ENCODE measurements at regions not wholly inside any gene's neighbourhood (a gene's known extent, or its start where the extent isn't known, plus 50 kb on each side); places are given as distances from the start of the nearest gene placed in this dataset.
"Not testable (repeated sequence)": the region's sequence is repeated elsewhere in the genome, so short reads cannot be mapped to it uniquely, and the experiment has no call there.

- Histone ChIP-seq H3K4me3 (ENCODE audit: low read length) (no peak overlapping the region), H3K4me2 (ENCODE audit: low read length) (no peak overlapping the region), H3K9me3 (replicated peaks; ENCODE audit: low read length) (no peaks in the 10 kb centered on the region), H3K4me1 (ENCODE audit: control insufficient read depth, insufficient read depth, low read length) (no peaks in the 10 kb centered on the region), H3K27me3 (ENCODE audit: control insufficient read depth, insufficient read depth, low read length) (no peaks in the 10 kb centered on the region), H3K36me3 (ENCODE audit: insufficient read depth, low read length) (no peaks in the 10 kb centered on the region), H3K9ac (ENCODE audit: low read depth, low read length) (no peak overlapping the region)
Observed at GRCh38 chr11:97516688-97517087, 1126.9 kb downstream of the JRKL start.

GRCh38 chr11:97525273-97525672, 1135.5 kb downstream of the JRKL start:
- no peaks in the 10 kb centered on the region for H3K27me3 ChIP-seq (ENCODE audit: control insufficient read depth, insufficient read depth, low read length)
- H3K9me3 ChIP-seq (replicated peaks; ENCODE audit: low read length): peaks cover 4% of the 10 kb centered on the region
- H3K9ac ChIP-seq (ENCODE audit: low read depth, low read length): no peak overlapping the region
- no peak overlapping the region for H3K4me2 ChIP-seq (ENCODE audit: low read length)
- no peaks in the 10 kb centered on the region for H3K36me3 ChIP-seq (ENCODE audit: insufficient read depth, low read length)
- H3K4me1 ChIP-seq (ENCODE audit: control insufficient read depth, insufficient read depth, low read length): no peaks in the 10 kb centered on the region
- H3K4me3 ChIP-seq (ENCODE audit: low read length): no peak overlapping the region

- no peaks in the 10 kb centered on the region for H3K27me3 ChIP-seq (ENCODE audit: control insufficient read depth, insufficient read depth, low read length)
- H3K36me3 ChIP-seq (ENCODE audit: insufficient read depth, low read length): no peaks in the 10 kb centered on the region
- no peak overlapping the region for H3K4me2 ChIP-seq (ENCODE audit: low read length)
- H3K9ac ChIP-seq (ENCODE audit: low read depth, low read length): no peak overlapping the region
- no peaks in the 10 kb centered on the region for H3K9me3 ChIP-seq (replicated peaks; ENCODE audit: low read length)
- H3K4me3 ChIP-seq (ENCODE audit: low read length): no peak overlapping the region
- no peaks in the 10 kb centered on the region for H3K4me1 ChIP-seq (ENCODE audit: control insufficient read depth, insufficient read depth, low read length)
Observed at GRCh38 chr11:97537407-97538150, 1147.8 kb downstream of the JRKL start.

- Histone ChIP-seq H3K4me1 (ENCODE audit: control insufficient read depth, insufficient read depth, low read length) (no peaks in the 10 kb centered on the region), H3K27me3 (ENCODE audit: control insufficient read depth, insufficient read depth, low read length) (no peaks in the 10 kb centered on the region), H3K36me3 (ENCODE audit: insufficient read depth, low read length) (no peaks in the 10 kb centered on the region), H3K9me3 (replicated peaks; ENCODE audit: low read length) (no peaks in the 10 kb centered on the region), H3K4me2 (ENCODE audit: low read length) (no peak overlapping the region), H3K9ac (ENCODE audit: low read depth, low read length) (no peak overlapping the region), H3K4me3 (ENCODE audit: low read length) (no peak overlapping the region)
Observed at GRCh38 chr11:97544431-97544830, 1154.6 kb downstream of the JRKL start.

GRCh38 chr11:97548280-97548679, 1158.5 kb downstream of the JRKL start:
- Histone ChIP-seq H3K9ac (ENCODE audit: low read depth, low read length) (no peak overlapping the region), H3K4me3 (ENCODE audit: low read length) (no peak overlapping the region), H3K9me3 (replicated peaks; ENCODE audit: low read length) (no peaks in the 10 kb centered on the region), H3K4me2 (ENCODE audit: low read length) (no peak overlapping the region), H3K4me1 (ENCODE audit: control insufficient read depth, insufficient read depth, low read length) (no peaks in the 10 kb centered on the region), H3K36me3 (ENCODE audit: insufficient read depth, low read length) (no peaks in the 10 kb centered on the region), H3K27me3 (ENCODE audit: control insufficient read depth, insufficient read depth, low read length) (no peaks in the 10 kb centered on the region)

- Histone ChIP-seq H3K27me3 (ENCODE audit: control insufficient read depth, insufficient read depth, low read length) (no peaks in the 10 kb centered on the region), H3K4me2 (ENCODE audit: low read length) (no peak overlapping the region), H3K4me3 (ENCODE audit: low read length) (no peak overlapping the region), H3K36me3 (ENCODE audit: insufficient read depth, low read length) (no peaks in the 10 kb centered on the region), H3K9ac (ENCODE audit: low read depth, low read length) (no peak overlapping the region), H3K9me3 (replicated peaks; ENCODE audit: low read length) (no peaks in the 10 kb centered on the region), H3K4me1 (ENCODE audit: control insufficient read depth, insufficient read depth, low read length) (no peaks in the 10 kb centered on the region)
Observed at GRCh38 chr11:97557399-97557798, 1167.6 kb downstream of the JRKL start.

GRCh38 chr11:97567801-97568200, 1178.0 kb downstream of the JRKL start:
- Histone ChIP-seq H3K4me2 (ENCODE audit: low read length) (no peak overlapping the region), H3K9ac (ENCODE audit: low read depth, low read length) (no peak overlapping the region), H3K4me1 (ENCODE audit: control insufficient read depth, insufficient read depth, low read length) (no peaks in the 10 kb centered on the region), H3K27me3 (ENCODE audit: control insufficient read depth, insufficient read depth, low read length) (no peaks in the 10 kb centered on the region), H3K4me3 (ENCODE audit: low read length) (no peak overlapping the region), H3K9me3 (replicated peaks; ENCODE audit: low read length) (no peaks in the 10 kb centered on the region), H3K36me3 (ENCODE audit: insufficient read depth, low read length) (no peaks in the 10 kb centered on the region)

- H3K9ac ChIP-seq (ENCODE audit: low read depth, low read length): no peak overlapping the region
- no peaks in the 10 kb centered on the region for H3K9me3 ChIP-seq (replicated peaks; ENCODE audit: low read length)
- no peak overlapping the region for H3K4me2 ChIP-seq (ENCODE audit: low read length)
- no peak overlapping the region for H3K4me3 ChIP-seq (ENCODE audit: low read length)
- no peaks in the 10 kb centered on the region for H3K27me3 ChIP-seq (ENCODE audit: control insufficient read depth, insufficient read depth, low read length)
- no peaks in the 10 kb centered on the region for H3K36me3 ChIP-seq (ENCODE audit: insufficient read depth, low read length)
- H3K4me1 ChIP-seq (ENCODE audit: control insufficient read depth, insufficient read depth, low read length): no peaks in the 10 kb centered on the region
Observed at GRCh38 chr11:97570636-97571035, 1180.8 kb downstream of the JRKL start.

GRCh38 chr11:97573771-97574170, 1184.0 kb downstream of the JRKL start:
- H3K36me3 ChIP-seq (ENCODE audit: insufficient read depth, low read length); H3K9me3 ChIP-seq (replicated peaks; ENCODE audit: low read length); H3K4me2 ChIP-seq (ENCODE audit: low read length): not testable (repeated sequence)

GRCh38 chr11:97574976-97575665, 1185.3 kb downstream of the JRKL start:
- H3K4me3 ChIP-seq (ENCODE audit: low read length): no peak overlapping the region
- no peaks in the 10 kb centered on the region for H3K36me3 ChIP-seq (ENCODE audit: insufficient read depth, low read length)
- H3K9ac ChIP-seq (ENCODE audit: low read depth, low read length): no peak overlapping the region
- no peaks in the 10 kb centered on the region for H3K27me3 ChIP-seq (ENCODE audit: control insufficient read depth, insufficient read depth, low read length)
- H3K9me3 ChIP-seq (replicated peaks; ENCODE audit: low read length): no peaks in the 10 kb centered on the region
- no peaks in the 10 kb centered on the region for H3K4me1 ChIP-seq (ENCODE audit: control insufficient read depth, insufficient read depth, low read length)
- no peak overlapping the region for H3K4me2 ChIP-seq (ENCODE audit: low read length)

More at GRCh38 chr11:97573771-97574170, 1184.0 kb downstream of the JRKL start:
- H3K27me3 ChIP-seq (ENCODE audit: control insufficient read depth, insufficient read depth, low read length); H3K9ac ChIP-seq (ENCODE audit: low read depth, low read length); H3K4me3 ChIP-seq (ENCODE audit: low read length); H3K4me1 ChIP-seq (ENCODE audit: control insufficient read depth, insufficient read depth, low read length): not testable (repeated sequence)

GRCh38 chr11:97607291-97608000, 1217.6 kb downstream of the JRKL start:
- Histone ChIP-seq H3K4me1 (ENCODE audit: control insufficient read depth, insufficient read depth, low read length) (no peaks in the 10 kb centered on the region), H3K36me3 (ENCODE audit: insufficient read depth, low read length) (no peaks in the 10 kb centered on the region), H3K9ac (ENCODE audit: low read depth, low read length) (no peak overlapping the region), H3K27me3 (ENCODE audit: control insufficient read depth, insufficient read depth, low read length) (no peaks in the 10 kb centered on the region), H3K4me2 (ENCODE audit: low read length) (no peak overlapping the region), H3K4me3 (ENCODE audit: low read length) (no peak overlapping the region), H3K9me3 (replicated peaks; ENCODE audit: low read length) (peaks cover 7% of the 10 kb centered on the region)

Measured in skeletal muscle satellite cell (primary cell).